SK-N-SH (cell line): ENCODE measurements at regions not wholly inside any gene's neighbourhood (a gene's known extent, or its start where the extent isn't known, plus 50 kb on each side); places are given as distances from the start of the nearest gene placed in this dataset.

Source experiments
- GATA2 ChIP-seq: sonication (generic); formaldehyde crosslinking; IDR thresholded peaks from 2 replicates; pipeline ENCODE4 v1.5.0; 2020; ENCODE audit warnings: mild to moderate bottlenecking, missing genetic modification reagents
- MEF2A ChIP-seq: IDR thresholded peaks from 2 replicates; pipeline ENCODE4 v1.4.0; 2012; ENCODE audit warnings: low read depth, borderline replicate concordance
- POLR2AphosphoS5 ChIP-seq: IDR thresholded peaks from 2 replicates; pipeline ENCODE4 v1.6.1; 2012; ENCODE audit warnings: low read depth, low read length
- RXRA ChIP-seq: IDR thresholded peaks from 2 replicates; pipeline ENCODE4 v1.4.0; 2012; ENCODE audit warnings: low read depth, mild to moderate bottlenecking, borderline replicate concordance
- TF ChIP-seq, protein P1 (sequence below): fragments of 200-600 bp; sonication (generic); IDR thresholded peaks from 2 replicates; pipeline ENCODE4 v1.6.1; 2017; ENCODE audit warnings: antibody characterized with exemption, mild to moderate bottlenecking, moderate library complexity
- TF ChIP-seq, protein P2 (sequence below): fragments of 150-350 bp; IDR thresholded peaks from 2 replicates; pipeline ENCODE4 v1.6.1; 2017; ENCODE audit warnings: antibody characterized with exemption, low read length, low read depth, borderline replicate concordance

DNA sequence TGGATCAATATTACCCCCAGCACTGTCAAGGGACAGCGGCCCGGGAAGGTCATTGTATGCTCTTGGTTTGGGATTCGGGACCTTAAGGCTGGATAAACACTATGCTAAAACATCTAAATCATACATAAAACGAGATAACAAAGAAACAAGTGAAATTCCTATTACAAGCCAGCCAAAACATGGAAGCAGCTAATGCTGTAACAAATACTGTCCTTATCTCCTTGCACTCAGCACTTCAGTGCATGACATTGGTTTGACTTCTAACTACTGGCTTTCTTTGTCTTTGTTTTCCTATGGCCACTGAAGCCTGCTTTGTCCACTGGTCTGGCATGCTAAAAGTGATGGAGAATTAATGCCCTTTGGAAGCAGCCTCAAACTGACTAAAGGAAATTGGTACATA lies 516.4 kb upstream of the DPH6 start:
- TF ChIP-seq, protein P1, sequence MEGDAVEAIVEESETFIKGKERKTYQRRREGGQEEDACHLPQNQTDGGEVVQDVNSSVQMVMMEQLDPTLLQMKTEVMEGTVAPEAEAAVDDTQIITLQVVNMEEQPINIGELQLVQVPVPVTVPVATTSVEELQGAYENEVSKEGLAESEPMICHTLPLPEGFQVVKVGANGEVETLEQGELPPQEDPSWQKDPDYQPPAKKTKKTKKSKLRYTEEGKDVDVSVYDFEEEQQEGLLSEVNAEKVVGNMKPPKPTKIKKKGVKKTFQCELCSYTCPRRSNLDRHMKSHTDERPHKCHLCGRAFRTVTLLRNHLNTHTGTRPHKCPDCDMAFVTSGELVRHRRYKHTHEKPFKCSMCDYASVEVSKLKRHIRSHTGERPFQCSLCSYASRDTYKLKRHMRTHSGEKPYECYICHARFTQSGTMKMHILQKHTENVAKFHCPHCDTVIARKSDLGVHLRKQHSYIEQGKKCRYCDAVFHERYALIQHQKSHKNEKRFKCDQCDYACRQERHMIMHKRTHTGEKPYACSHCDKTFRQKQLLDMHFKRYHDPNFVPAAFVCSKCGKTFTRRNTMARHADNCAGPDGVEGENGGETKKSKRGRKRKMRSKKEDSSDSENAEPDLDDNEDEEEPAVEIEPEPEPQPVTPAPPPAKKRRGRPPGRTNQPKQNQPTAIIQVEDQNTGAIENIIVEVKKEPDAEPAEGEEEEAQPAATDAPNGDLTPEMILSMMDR = no peak
- TF ChIP-seq GATA2 (no peak), POLR2AphosphoS5 (no peak), RXRA (no peak), MEF2A (no peak)
- TF ChIP-seq, protein P2, sequence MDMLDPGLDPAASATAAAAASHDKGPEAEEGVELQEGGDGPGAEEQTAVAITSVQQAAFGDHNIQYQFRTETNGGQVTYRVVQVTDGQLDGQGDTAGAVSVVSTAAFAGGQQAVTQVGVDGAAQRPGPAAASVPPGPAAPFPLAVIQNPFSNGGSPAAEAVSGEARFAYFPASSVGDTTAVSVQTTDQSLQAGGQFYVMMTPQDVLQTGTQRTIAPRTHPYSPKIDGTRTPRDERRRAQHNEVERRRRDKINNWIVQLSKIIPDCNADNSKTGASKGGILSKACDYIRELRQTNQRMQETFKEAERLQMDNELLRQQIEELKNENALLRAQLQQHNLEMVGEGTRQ = no peak
